ENCODE measurements at regions not wholly inside any gene's neighbourhood (a gene's known extent, or its start where the extent isn't known, plus 50 kb on each side); places are given as distances from the start of the nearest gene placed in this dataset.

DNA sequence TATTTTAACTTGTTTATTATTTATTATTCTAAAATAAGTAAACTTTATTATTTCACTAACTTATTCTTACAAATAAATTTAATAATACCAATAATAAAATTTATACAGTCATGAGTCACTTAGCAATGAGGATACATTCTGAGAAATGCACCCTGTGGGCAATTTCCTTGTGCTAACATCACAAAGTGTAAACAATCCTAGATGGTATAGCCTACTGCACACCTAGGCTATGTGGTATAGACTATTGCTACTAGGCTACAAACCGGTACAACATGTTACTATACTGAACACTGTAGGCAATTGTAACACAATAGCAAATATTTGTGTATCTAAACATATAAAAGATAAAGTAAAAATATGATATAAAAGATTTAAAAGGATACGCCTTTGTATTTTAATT is 479.5 kb downstream of the EPHA5 start:
- TF ChIP-seq, protein P1, sequence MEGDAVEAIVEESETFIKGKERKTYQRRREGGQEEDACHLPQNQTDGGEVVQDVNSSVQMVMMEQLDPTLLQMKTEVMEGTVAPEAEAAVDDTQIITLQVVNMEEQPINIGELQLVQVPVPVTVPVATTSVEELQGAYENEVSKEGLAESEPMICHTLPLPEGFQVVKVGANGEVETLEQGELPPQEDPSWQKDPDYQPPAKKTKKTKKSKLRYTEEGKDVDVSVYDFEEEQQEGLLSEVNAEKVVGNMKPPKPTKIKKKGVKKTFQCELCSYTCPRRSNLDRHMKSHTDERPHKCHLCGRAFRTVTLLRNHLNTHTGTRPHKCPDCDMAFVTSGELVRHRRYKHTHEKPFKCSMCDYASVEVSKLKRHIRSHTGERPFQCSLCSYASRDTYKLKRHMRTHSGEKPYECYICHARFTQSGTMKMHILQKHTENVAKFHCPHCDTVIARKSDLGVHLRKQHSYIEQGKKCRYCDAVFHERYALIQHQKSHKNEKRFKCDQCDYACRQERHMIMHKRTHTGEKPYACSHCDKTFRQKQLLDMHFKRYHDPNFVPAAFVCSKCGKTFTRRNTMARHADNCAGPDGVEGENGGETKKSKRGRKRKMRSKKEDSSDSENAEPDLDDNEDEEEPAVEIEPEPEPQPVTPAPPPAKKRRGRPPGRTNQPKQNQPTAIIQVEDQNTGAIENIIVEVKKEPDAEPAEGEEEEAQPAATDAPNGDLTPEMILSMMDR (IDR thresholded peaks at IDR 0.05): no peak
- TF ChIP-seq ESRRA (CRISPR knock-in tag; IDR thresholded peaks at IDR 0.05; ENCODE audit: borderline replicate concordance): no peak
